ENCODE measurements at regions not wholly inside any gene's neighbourhood (a gene's known extent, or its start where the extent isn't known, plus 50 kb on each side); places are given as distances from the start of the nearest gene placed in this dataset.

- Mint-ChIP-seq H3K27ac (ENCODE audit: unreplicated experiment) (no peak overlapping the region), H3K4me1 (ENCODE audit: low read depth, unreplicated experiment) (no peaks in the 10 kb centered on the region), H3K27me3 (ENCODE audit: unreplicated experiment) (no peaks in the 10 kb centered on the region), H3K4me3 (ENCODE audit: unreplicated experiment) (no peak overlapping the region), H3K9me3 (ENCODE audit: unreplicated experiment) (peaks cover 4% of the 10 kb centered on the region), H3K36me3 (ENCODE audit: unreplicated experiment) (no peaks in the 10 kb centered on the region)
- no peak for DNase-seq
- TF ChIP-seq CTCF (IDR thresholded peaks at IDR 0.05; ENCODE audit: partially characterized antibody, unreplicated experiment), result no peak
Measured at GRCh38 chr14:89474464-89474863, 57.4 kb upstream of the FOXN3 start.

- DNase-seq, result no peak
- Mint-ChIP-seq H3K4me3 (ENCODE audit: unreplicated experiment) (no peak overlapping the region), H3K27ac (ENCODE audit: unreplicated experiment) (no peak overlapping the region), H3K4me1 (ENCODE audit: low read depth, unreplicated experiment) (no peaks in the 10 kb centered on the region), H3K36me3 (ENCODE audit: unreplicated experiment) (no peaks in the 10 kb centered on the region), H3K27me3 (ENCODE audit: unreplicated experiment) (no peaks in the 10 kb centered on the region), H3K9me3 (ENCODE audit: unreplicated experiment) (peaks cover 4% of the 10 kb centered on the region)
- TF ChIP-seq CTCF (IDR thresholded peaks at IDR 0.05; ENCODE audit: partially characterized antibody, unreplicated experiment), result no peak
Measured at GRCh38 chr14:89473989-89474388, 57.0 kb upstream of the FOXN3 start.

GRCh38 chr14:89473569-89473968 lies 56.5 kb upstream of the FOXN3 start:
- Mint-ChIP-seq H3K36me3 (ENCODE audit: unreplicated experiment) (no peaks in the 10 kb centered on the region), H3K27ac (ENCODE audit: unreplicated experiment) (no peak overlapping the region), H3K4me3 (ENCODE audit: unreplicated experiment) (no peak overlapping the region), H3K27me3 (ENCODE audit: unreplicated experiment) (no peaks in the 10 kb centered on the region), H3K9me3 (ENCODE audit: unreplicated experiment) (peaks cover 4% of the 10 kb centered on the region), H3K4me1 (ENCODE audit: low read depth, unreplicated experiment) (no peaks in the 10 kb centered on the region)
- no peak for TF ChIP-seq CTCF (IDR thresholded peaks at IDR 0.05; ENCODE audit: partially characterized antibody, unreplicated experiment)
- DNase-seq, result no peak

DNA sequence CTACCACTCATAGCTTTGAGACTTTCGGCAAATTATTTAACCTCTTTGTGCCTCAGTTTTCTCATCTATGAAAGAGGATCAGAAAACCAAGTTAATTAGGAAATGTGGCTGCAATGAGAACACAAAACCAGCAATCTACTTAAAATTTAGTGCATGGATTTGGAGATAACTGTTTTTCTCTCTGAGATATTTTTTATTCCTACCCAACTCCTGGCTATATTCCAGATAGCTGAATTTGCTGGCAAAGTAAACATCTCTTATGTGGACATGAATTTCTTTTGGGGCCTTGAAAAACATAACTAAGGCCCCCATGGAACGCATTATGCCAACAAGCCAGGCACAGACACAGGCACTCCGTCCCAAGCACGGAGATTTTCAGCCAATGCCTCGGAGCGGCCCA lies 53.4 kb upstream of the FOXN3 start:
- Mint-ChIP-seq H3K27ac (ENCODE audit: unreplicated experiment) (no peak overlapping the region), H3K9me3 (ENCODE audit: unreplicated experiment) (peaks cover 4% of the 10 kb centered on the region), H3K27me3 (ENCODE audit: unreplicated experiment) (peaks cover 3% of the 10 kb centered on the region), H3K36me3 (ENCODE audit: unreplicated experiment) (no peaks in the 10 kb centered on the region), H3K4me1 (ENCODE audit: low read depth, unreplicated experiment) (peaks cover 14% of the 10 kb centered on the region), H3K4me3 (ENCODE audit: unreplicated experiment) (no peak overlapping the region)
- TF ChIP-seq CTCF (IDR thresholded peaks at IDR 0.05; ENCODE audit: partially characterized antibody, unreplicated experiment), result no peak
- DNase-seq, result no peak

- peaks cover 4% of the 10 kb centered on the region for H3K9me3 Mint-ChIP-seq (ENCODE audit: unreplicated experiment)
- peaks cover 3% of the 10 kb centered on the region for H3K27me3 Mint-ChIP-seq (ENCODE audit: unreplicated experiment)
- no peak overlapping the region for H3K27ac Mint-ChIP-seq (ENCODE audit: unreplicated experiment)
- peaks cover 14% of the 10 kb centered on the region for H3K4me1 Mint-ChIP-seq (ENCODE audit: low read depth, unreplicated experiment)
- no peak overlapping the region for H3K4me3 Mint-ChIP-seq (ENCODE audit: unreplicated experiment)
- TF ChIP-seq CTCF (IDR thresholded peaks at IDR 0.05; ENCODE audit: partially characterized antibody, unreplicated experiment), result no peak
- DNase-seq, result no peak
- no peaks in the 10 kb centered on the region for H3K36me3 Mint-ChIP-seq (ENCODE audit: unreplicated experiment)
Measured at GRCh38 chr14:89469210-89470198, 52.5 kb upstream of the FOXN3 start.

Data from glutamatergic neuron (in vitro differentiated cells).